ENCODE measurements at regions not wholly inside any gene's neighbourhood (a gene's known extent, or its start where the extent isn't known, plus 50 kb on each side); places are given as distances from the start of the nearest gene placed in this dataset.

DNA sequence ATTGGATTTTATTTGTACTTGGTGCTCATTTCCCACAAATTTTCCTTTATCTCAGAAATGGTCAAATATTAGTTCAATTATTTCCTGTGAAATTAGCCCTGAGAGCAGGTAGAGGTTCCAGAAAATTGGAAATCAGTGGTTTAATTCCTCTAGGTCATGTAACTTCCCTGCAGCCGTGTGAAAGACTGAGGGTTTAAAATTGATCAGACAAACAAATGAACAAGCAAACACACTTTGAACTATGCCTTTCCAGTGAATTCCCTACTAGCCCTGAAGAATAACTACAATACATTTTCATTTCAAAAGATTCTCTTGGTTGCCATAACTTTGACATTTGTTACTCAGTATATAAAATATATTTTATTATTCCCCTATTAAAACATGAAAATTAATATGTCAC is 1116.7 kb downstream of the REEP3 start (continued):
- TF ChIP-seq, protein P1, sequence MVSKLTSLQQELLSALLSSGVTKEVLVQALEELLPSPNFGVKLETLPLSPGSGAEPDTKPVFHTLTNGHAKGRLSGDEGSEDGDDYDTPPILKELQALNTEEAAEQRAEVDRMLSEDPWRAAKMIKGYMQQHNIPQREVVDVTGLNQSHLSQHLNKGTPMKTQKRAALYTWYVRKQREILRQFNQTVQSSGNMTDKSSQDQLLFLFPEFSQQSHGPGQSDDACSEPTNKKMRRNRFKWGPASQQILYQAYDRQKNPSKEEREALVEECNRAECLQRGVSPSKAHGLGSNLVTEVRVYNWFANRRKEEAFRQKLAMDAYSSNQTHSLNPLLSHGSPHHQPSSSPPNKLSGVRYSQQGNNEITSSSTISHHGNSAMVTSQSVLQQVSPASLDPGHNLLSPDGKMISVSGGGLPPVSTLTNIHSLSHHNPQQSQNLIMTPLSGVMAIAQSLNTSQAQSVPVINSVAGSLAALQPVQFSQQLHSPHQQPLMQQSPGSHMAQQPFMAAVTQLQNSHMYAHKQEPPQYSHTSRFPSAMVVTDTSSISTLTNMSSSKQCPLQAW (CRISPR knock-in tag; IDR thresholded peaks at IDR 0.05): no peak
- TF ChIP-seq NCOA1 (CRISPR knock-in tag; IDR thresholded peaks at IDR 0.05): no peak
- TF ChIP-seq RFX3 (CRISPR knock-in tag; IDR thresholded peaks at IDR 0.05): no peak
- TF ChIP-seq, protein P2, sequence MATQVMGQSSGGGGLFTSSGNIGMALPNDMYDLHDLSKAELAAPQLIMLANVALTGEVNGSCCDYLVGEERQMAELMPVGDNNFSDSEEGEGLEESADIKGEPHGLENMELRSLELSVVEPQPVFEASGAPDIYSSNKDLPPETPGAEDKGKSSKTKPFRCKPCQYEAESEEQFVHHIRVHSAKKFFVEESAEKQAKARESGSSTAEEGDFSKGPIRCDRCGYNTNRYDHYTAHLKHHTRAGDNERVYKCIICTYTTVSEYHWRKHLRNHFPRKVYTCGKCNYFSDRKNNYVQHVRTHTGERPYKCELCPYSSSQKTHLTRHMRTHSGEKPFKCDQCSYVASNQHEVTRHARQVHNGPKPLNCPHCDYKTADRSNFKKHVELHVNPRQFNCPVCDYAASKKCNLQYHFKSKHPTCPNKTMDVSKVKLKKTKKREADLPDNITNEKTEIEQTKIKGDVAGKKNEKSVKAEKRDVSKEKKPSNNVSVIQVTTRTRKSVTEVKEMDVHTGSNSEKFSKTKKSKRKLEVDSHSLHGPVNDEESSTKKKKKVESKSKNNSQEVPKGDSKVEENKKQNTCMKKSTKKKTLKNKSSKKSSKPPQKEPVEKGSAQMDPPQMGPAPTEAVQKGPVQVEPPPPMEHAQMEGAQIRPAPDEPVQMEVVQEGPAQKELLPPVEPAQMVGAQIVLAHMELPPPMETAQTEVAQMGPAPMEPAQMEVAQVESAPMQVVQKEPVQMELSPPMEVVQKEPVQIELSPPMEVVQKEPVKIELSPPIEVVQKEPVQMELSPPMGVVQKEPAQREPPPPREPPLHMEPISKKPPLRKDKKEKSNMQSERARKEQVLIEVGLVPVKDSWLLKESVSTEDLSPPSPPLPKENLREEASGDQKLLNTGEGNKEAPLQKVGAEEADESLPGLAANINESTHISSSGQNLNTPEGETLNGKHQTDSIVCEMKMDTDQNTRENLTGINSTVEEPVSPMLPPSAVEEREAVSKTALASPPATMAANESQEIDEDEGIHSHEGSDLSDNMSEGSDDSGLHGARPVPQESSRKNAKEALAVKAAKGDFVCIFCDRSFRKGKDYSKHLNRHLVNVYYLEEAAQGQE (IDR thresholded peaks at IDR 0.05; ENCODE audit: borderline replicate concordance in 1 of 2, low read depth in 1 of 2, low read length in 2 of 2): no peak
- TF ChIP-seq ZNF329 (CRISPR knock-in tag; IDR thresholded peaks at IDR 0.05; ENCODE audit: low read depth): no peak
- TF ChIP-seq ZFP37 (CRISPR knock-in tag; IDR thresholded peaks at IDR 0.05; ENCODE audit: borderline replicate concordance): no peak
- no peak for TF ChIP-seq GATAD1 (CRISPR knock-in tag; IDR thresholded peaks at IDR 0.05)
- TF ChIP-seq, protein P3, sequence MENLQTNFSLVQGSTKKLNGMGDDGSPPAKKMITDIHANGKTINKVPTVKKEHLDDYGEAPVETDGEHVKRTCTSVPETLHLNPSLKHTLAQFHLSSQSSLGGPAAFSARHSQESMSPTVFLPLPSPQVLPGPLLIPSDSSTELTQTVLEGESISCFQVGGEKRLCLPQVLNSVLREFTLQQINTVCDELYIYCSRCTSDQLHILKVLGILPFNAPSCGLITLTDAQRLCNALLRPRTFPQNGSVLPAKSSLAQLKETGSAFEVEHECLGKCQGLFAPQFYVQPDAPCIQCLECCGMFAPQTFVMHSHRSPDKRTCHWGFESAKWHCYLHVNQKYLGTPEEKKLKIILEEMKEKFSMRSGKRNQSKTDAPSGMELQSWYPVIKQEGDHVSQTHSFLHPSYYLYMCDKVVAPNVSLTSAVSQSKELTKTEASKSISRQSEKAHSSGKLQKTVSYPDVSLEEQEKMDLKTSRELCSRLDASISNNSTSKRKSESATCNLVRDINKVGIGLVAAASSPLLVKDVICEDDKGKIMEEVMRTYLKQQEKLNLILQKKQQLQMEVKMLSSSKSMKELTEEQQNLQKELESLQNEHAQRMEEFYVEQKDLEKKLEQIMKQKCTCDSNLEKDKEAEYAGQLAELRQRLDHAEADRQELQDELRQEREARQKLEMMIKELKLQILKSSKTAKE (CRISPR knock-in tag; IDR thresholded peaks at IDR 0.05; ENCODE audit: borderline replicate concordance): no peak
- TF ChIP-seq ISX (CRISPR knock-in tag; conservative IDR thresholded peaks at IDR 0.05): no peak
- no peak for TF ChIP-seq NFRKB (IDR thresholded peaks at IDR 0.05)

Measured in HepG2 (cell line).